Kidney epithelial cell (primary cell): ENCODE measurements at regions not wholly inside any gene's neighbourhood (a gene's known extent, or its start where the extent isn't known, plus 50 kb on each side); places are given as distances from the start of the nearest gene placed in this dataset.

ENCODE experiments used
- DNase-seq: peaks from one replicate; pipeline ENCODE4 v3.0.0-alpha.2; 2010; ENCODE audit warnings: low read depth
- H3K27me3 ChIP-seq: 2 replicates; pipeline ENCODE4 v1.6.0; 2011; ENCODE audit warnings: low read length; ENCODE audit not compliant: control insufficient read depth, insufficient read depth
- H3K36me3 ChIP-seq: 2 replicates; pipeline ENCODE4 v1.5.1; 2011; ENCODE audit warnings: low read length; ENCODE audit not compliant: control insufficient read depth, insufficient read depth
- H3K4me3 ChIP-seq: 2 replicates; pipeline ENCODE4 v1.5.1; 2011; ENCODE audit warnings: low read depth, mild to moderate bottlenecking, control low read depth, low read length
- CTCF ChIP-seq: IDR thresholded peaks from 2 replicates; pipeline ENCODE4 v1.5.1; 2011; ENCODE audit warnings: mild to moderate bottlenecking, moderate library complexity, low read length, control low read depth, inconsistent platforms; ENCODE audit not compliant: insufficient read depth, poor library complexity, severe bottlenecking

- no peak for TF ChIP-seq CTCF
- no peak for DNase-seq
- no peaks in the 10 kb centered on the region for H3K36me3 ChIP-seq
- no peaks in the 10 kb centered on the region for H3K27me3 ChIP-seq
- no peak overlapping the region for H3K4me3 ChIP-seq
Observed at GRCh38 chr4:164413743-164414142, 340.2 kb upstream of the SMIM31 start.

- H3K36me3 ChIP-seq = no peaks in the 10 kb centered on the region
- no peak overlapping the region for H3K4me3 ChIP-seq
- TF ChIP-seq CTCF = no peak
- no peaks in the 10 kb centered on the region for H3K27me3 ChIP-seq
- DNase-seq = no peak
Observed at GRCh38 chr4:164423819-164424218, 330.1 kb upstream of the SMIM31 start.

GRCh38 chr4:164424846-164425245, 329.1 kb upstream of the SMIM31 start:
- Histone ChIP-seq H3K27me3 (no peaks in the 10 kb centered on the region), H3K4me3 (no peak overlapping the region), H3K36me3 (no peaks in the 10 kb centered on the region)
- no peak for DNase-seq
- TF ChIP-seq CTCF = no peak

- Histone ChIP-seq H3K27me3 (no peaks in the 10 kb centered on the region), H3K36me3 (no peaks in the 10 kb centered on the region), H3K4me3 (no peak overlapping the region)
- no peak for TF ChIP-seq CTCF
- DNase-seq = no peak
Observed at GRCh38 chr4:164428561-164428960, 325.4 kb upstream of the SMIM31 start.

- Histone ChIP-seq H3K36me3 (no peaks in the 10 kb centered on the region), H3K27me3 (no peaks in the 10 kb centered on the region), H3K4me3 (no peak overlapping the region)
- TF ChIP-seq CTCF = no peak
- DNase-seq = peak; percentile 29
Observed at GRCh38 chr4:164438321-164438720, 315.6 kb upstream of the SMIM31 start.

- DNase-seq = no peak
- no peak for TF ChIP-seq CTCF
- Histone ChIP-seq H3K27me3 (no peaks in the 10 kb centered on the region), H3K4me3 (no peak overlapping the region), H3K36me3 (no peaks in the 10 kb centered on the region)
Observed at GRCh38 chr4:164439037-164439436, 314.9 kb upstream of the SMIM31 start.
